Glomerular endothelial cell (primary cell): ENCODE measurements at regions not wholly inside any gene's neighbourhood (a gene's known extent, or its start where the extent isn't known, plus 50 kb on each side); places are given as distances from the start of the nearest gene placed in this dataset.
"Not testable (repeated sequence)": the region's sequence is repeated elsewhere in the genome, so short reads cannot be mapped to it uniquely, and the experiment has no call there.

Experiments
- DNase-seq: peaks from one replicate; pipeline ENCODE4 v3.0.0-alpha.2; 2011; ENCODE audit warnings: low read depth, low spot score; ENCODE audit errors: extremely low read depth

GRCh38 chr9:104980039-104980654 lies 52.2 kb upstream of the ABCA1 start:
- DNase-seq, result no peak

- DNase-seq, result no peak
Observed at GRCh38 chr9:104981543-104982129, 53.7 kb upstream of the ABCA1 start.

GRCh38 chr9:104982543-104982942 lies 54.6 kb upstream of the ABCA1 start:
- DNase-seq, result no peak

GRCh38 chr9:104983491-104983890 lies 55.5 kb upstream of the ABCA1 start:
- no peak for DNase-seq

- no peak for DNase-seq
Observed at GRCh38 chr9:104984121-104984520, 56.2 kb upstream of the ABCA1 start.

GRCh38 chr9:104984542-104984941 lies 56.6 kb upstream of the ABCA1 start:
- DNase-seq, result no peak

- no peak for DNase-seq
Observed at GRCh38 chr9:104984948-104985347, 57.0 kb upstream of the ABCA1 start.

GRCh38 chr9:104986096-104986495 lies 58.1 kb upstream of the ABCA1 start:
- no peak for DNase-seq

GRCh38 chr9:104987743-104988142 lies 59.8 kb upstream of the ABCA1 start:
- DNase-seq, result no peak

GRCh38 chr9:104988539-104988938 lies 60.6 kb upstream of the ABCA1 start:
- no peak for DNase-seq

- no peak for DNase-seq
Observed at GRCh38 chr9:104991144-104991953, 63.4 kb upstream of the ABCA1 start.

- DNase-seq, result no peak
Observed at GRCh38 chr9:104992659-104993058, 64.7 kb upstream of the ABCA1 start.

GRCh38 chr9:104993291-104993963 lies 65.5 kb upstream of the ABCA1 start:
- no peak for DNase-seq

- no peak for DNase-seq
Observed at GRCh38 chr9:104997536-104997935, 69.6 kb upstream of the ABCA1 start.

GRCh38 chr9:104999136-104999535 lies 71.2 kb upstream of the ABCA1 start:
- DNase-seq, result no peak

- not testable (repeated sequence) for DNase-seq
Observed at GRCh38 chr9:105000529-105000928, 72.6 kb upstream of the ABCA1 start.

- DNase-seq, result no peak
Observed at GRCh38 chr9:105004466-105005090, 76.6 kb upstream of the ABCA1 start.

GRCh38 chr9:105005186-105005585 lies 77.2 kb upstream of the ABCA1 start:
- DNase-seq, result no peak

- DNase-seq, result no peak
Observed at GRCh38 chr9:105006514-105006913, 78.6 kb upstream of the ABCA1 start.

- DNase-seq, result no peak
Observed at GRCh38 chr9:105007143-105007542, 79.2 kb upstream of the ABCA1 start.

GRCh38 chr9:105010089-105010488 lies 82.1 kb upstream of the ABCA1 start:
- DNase-seq, result not testable (repeated sequence)
